ENCODE measurements at regions not wholly inside any gene's neighbourhood (a gene's known extent, or its start where the extent isn't known, plus 50 kb on each side); places are given as distances from the start of the nearest gene placed in this dataset.
A peak's percentile ranks its signal among the peaks of the same experiment; 100 is the strongest.

GRCh38 chr6:140779991-140780596, 1352.6 kb upstream of the GJE1 start:
- ChIA-PET CTCF (no interaction called here), POLR2A (interaction anchor here (0.6 to 1.6 kb wide), 7 partner anchors 10 to 727 kb away, joined by 3 to 6 read pairs (median 3); no protein-coding TSS in a partner anchor)
- no peaks in the 10 kb centered on the region for H3K36me3 Mint-ChIP-seq (ENCODE audit: insufficient read depth, unreplicated experiment)
- peak; percentile 67 for DNase-seq (ENCODE audit: unreplicated experiment)
- no TSS peak for BruUV-seq (replicated peaks)
- H3K4me1 Mint-ChIP-seq (ENCODE audit: insufficient read depth, unreplicated experiment), result peaks cover 16% of the 10 kb centered on the region
- intact Hi-C loops (cut with micrococcal nuclease), result loop anchor here (10.0 kb wide), 1 partner anchor 305 kb away; no protein-coding TSS in a partner anchor
- H3K9me3 Mint-ChIP-seq (ENCODE audit: unreplicated experiment), result no peaks in the 10 kb centered on the region
- no peak overlapping the region for H3K4me3 Mint-ChIP-seq (ENCODE audit: unreplicated experiment)
- TF ChIP-seq, protein P1, sequence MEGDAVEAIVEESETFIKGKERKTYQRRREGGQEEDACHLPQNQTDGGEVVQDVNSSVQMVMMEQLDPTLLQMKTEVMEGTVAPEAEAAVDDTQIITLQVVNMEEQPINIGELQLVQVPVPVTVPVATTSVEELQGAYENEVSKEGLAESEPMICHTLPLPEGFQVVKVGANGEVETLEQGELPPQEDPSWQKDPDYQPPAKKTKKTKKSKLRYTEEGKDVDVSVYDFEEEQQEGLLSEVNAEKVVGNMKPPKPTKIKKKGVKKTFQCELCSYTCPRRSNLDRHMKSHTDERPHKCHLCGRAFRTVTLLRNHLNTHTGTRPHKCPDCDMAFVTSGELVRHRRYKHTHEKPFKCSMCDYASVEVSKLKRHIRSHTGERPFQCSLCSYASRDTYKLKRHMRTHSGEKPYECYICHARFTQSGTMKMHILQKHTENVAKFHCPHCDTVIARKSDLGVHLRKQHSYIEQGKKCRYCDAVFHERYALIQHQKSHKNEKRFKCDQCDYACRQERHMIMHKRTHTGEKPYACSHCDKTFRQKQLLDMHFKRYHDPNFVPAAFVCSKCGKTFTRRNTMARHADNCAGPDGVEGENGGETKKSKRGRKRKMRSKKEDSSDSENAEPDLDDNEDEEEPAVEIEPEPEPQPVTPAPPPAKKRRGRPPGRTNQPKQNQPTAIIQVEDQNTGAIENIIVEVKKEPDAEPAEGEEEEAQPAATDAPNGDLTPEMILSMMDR (IDR thresholded peaks at IDR 0.05; ENCODE audit: unreplicated experiment), result no peak
- no peaks in the 10 kb centered on the region for H3K27me3 Mint-ChIP-seq (ENCODE audit: insufficient read depth, unreplicated experiment)
- H3K27ac Mint-ChIP-seq (ENCODE audit: low read depth, unreplicated experiment), result no peak overlapping the region

DNA sequence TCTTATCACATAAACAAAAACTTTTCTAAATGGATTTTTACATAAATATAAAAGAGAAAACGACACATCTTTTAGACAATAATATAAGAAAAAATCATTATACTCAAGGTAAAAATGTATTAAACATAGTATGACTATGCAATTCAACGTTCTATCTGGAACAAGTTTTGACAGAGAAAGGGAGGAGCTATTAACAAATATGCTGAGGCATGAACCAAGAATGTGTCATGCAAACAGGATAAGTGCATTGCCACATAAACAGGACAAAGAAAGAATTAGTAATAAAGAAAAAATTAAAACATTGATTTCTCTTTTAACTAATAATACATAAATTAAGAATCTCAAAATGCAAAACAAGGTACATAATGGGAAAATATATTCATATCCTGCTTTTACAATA, 1353.4 kb upstream of the GJE1 start:
- DNase-seq (ENCODE audit: unreplicated experiment), result peak; percentile 51
- H3K4me1 Mint-ChIP-seq (ENCODE audit: insufficient read depth, unreplicated experiment), result peaks cover 13% of the 10 kb centered on the region
- TF ChIP-seq, protein P1 (IDR thresholded peaks at IDR 0.05; ENCODE audit: unreplicated experiment), result no peak
- ChIA-PET POLR2A (interaction anchor here (0.6 to 1.8 kb wide), 10 partner anchors 9 to 1404 kb away, joined by 3 to 9 read pairs (median 3); partner anchors contain the start of gene CITED2), CTCF (no interaction called here)
- no peaks in the 10 kb centered on the region for H3K36me3 Mint-ChIP-seq (ENCODE audit: insufficient read depth, unreplicated experiment)
- no peaks in the 10 kb centered on the region for H3K27me3 Mint-ChIP-seq (ENCODE audit: insufficient read depth, unreplicated experiment)
- intact Hi-C loops (cut with micrococcal nuclease), result loop anchor here (10.0 kb wide), 1 partner anchor 305 kb away; no protein-coding TSS in a partner anchor
- BruUV-seq (replicated peaks), result no TSS peak
- H3K4me3 Mint-ChIP-seq (ENCODE audit: unreplicated experiment), result no peak overlapping the region
- no peaks in the 10 kb centered on the region for H3K9me3 Mint-ChIP-seq (ENCODE audit: unreplicated experiment)
- H3K27ac Mint-ChIP-seq (ENCODE audit: low read depth, unreplicated experiment), result no peak overlapping the region

- no TSS peak for BruUV-seq (replicated peaks)
- no peaks in the 10 kb centered on the region for H3K9me3 Mint-ChIP-seq (ENCODE audit: unreplicated experiment)
- DNase-seq (ENCODE audit: unreplicated experiment), result no peak
- H3K27me3 Mint-ChIP-seq (ENCODE audit: insufficient read depth, unreplicated experiment), result no peaks in the 10 kb centered on the region
- H3K4me1 Mint-ChIP-seq (ENCODE audit: insufficient read depth, unreplicated experiment), result peaks cover 15% of the 10 kb centered on the region
- no peak overlapping the region for H3K27ac Mint-ChIP-seq (ENCODE audit: low read depth, unreplicated experiment)
- TF ChIP-seq, protein P1 (IDR thresholded peaks at IDR 0.05; ENCODE audit: unreplicated experiment), result no peak
- no peak overlapping the region for H3K4me3 Mint-ChIP-seq (ENCODE audit: unreplicated experiment)
- ChIA-PET CTCF (no interaction called here), POLR2A (interaction anchor here (1.8 kb wide), 1 partner anchor 1403 kb away, joined by 9 read pairs; the partner anchor contains the start of gene CITED2)
- H3K36me3 Mint-ChIP-seq (ENCODE audit: insufficient read depth, unreplicated experiment), result no peaks in the 10 kb centered on the region
- intact Hi-C loops (cut with micrococcal nuclease), result loop anchor here (10.0 kb wide), 1 partner anchor 303 kb away; no protein-coding TSS in a partner anchor
Observed at GRCh38 chr6:140777780-140778179, 1354.9 kb upstream of the GJE1 start.

- no peaks in the 10 kb centered on the region for H3K27me3 Mint-ChIP-seq (ENCODE audit: insufficient read depth, unreplicated experiment)
- H3K4me3 Mint-ChIP-seq (ENCODE audit: unreplicated experiment), result no peak overlapping the region
- peaks cover under 1% of the 10 kb centered on the region for H3K9me3 Mint-ChIP-seq (ENCODE audit: unreplicated experiment)
- ChIA-PET POLR2A (interaction anchor here (0.5 to 1.5 kb wide), 3 partner anchors 9 to 1399 kb away, joined by 3 to 6 read pairs (median 3); no protein-coding TSS in a partner anchor), CTCF (no interaction called here)
- H3K4me1 Mint-ChIP-seq (ENCODE audit: insufficient read depth, unreplicated experiment), result peaks cover 15% of the 10 kb centered on the region
- H3K27ac Mint-ChIP-seq (ENCODE audit: low read depth, unreplicated experiment), result no peak overlapping the region
- intact Hi-C loops (cut with micrococcal nuclease), result loop anchor here (10.0 kb wide), 1 partner anchor 300 kb away; no protein-coding TSS in a partner anchor
- no peaks in the 10 kb centered on the region for H3K36me3 Mint-ChIP-seq (ENCODE audit: insufficient read depth, unreplicated experiment)
- BruUV-seq (replicated peaks), result no TSS peak
- no peak for DNase-seq (ENCODE audit: unreplicated experiment)
- TF ChIP-seq, protein P1 (IDR thresholded peaks at IDR 0.05; ENCODE audit: unreplicated experiment), result no peak
Observed at GRCh38 chr6:140775061-140775460, 1357.7 kb upstream of the GJE1 start.

All from MCF 10A (cell line).